22Rv1 (cell line): ENCODE measurements at regions not wholly inside any gene's neighbourhood (a gene's known extent, or its start where the extent isn't known, plus 50 kb on each side); places are given as distances from the start of the nearest gene placed in this dataset.

Experiments
- ZFX ChIP-seq: fragments of 450-650 bp; IDR thresholded peaks from 2 replicates; pipeline ENCODE4 v1.6.1; 2017; ENCODE audit warnings: antibody characterized with exemption, borderline replicate concordance
- TF ChIP-seq, protein P1 (sequence below): fragments of 450-650 bp; IDR thresholded peaks from 2 replicates; pipeline ENCODE4 v1.5.1; 2017; ENCODE audit warnings: mild to moderate bottlenecking

DNA sequence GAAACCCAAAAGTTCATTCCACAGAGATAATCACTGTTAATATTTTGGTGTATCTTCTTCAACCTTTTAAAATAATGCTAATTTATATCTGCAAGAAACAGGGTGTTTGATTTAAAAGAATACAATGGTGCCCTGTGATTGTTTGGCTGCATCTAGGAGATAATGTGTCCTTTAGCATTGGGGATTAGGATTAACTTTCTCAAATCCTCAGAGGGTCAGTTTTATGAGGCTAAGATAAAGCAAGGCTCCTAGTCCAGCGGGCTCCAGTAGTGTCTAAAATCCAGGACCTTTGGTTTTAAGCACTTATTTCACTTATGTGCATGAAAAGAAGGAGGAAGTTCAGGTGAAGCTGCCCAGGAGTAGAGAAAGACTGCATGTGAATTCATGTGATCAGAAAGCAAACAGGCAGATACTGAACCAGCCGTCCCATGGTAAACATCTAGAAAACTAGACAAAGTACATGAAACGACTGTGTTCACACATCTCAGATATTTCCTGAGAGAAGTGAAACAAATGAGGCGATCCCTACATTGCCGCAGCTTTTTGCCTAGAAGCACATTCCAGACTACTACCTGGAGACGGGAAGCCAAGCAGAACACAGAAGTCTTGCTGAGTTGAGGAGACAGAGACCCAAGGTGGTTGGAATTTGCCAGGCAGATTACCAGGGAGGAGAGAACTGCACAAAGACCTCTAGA lies 129.1 kb upstream of the MAX start:
- TF ChIP-seq, protein P1, sequence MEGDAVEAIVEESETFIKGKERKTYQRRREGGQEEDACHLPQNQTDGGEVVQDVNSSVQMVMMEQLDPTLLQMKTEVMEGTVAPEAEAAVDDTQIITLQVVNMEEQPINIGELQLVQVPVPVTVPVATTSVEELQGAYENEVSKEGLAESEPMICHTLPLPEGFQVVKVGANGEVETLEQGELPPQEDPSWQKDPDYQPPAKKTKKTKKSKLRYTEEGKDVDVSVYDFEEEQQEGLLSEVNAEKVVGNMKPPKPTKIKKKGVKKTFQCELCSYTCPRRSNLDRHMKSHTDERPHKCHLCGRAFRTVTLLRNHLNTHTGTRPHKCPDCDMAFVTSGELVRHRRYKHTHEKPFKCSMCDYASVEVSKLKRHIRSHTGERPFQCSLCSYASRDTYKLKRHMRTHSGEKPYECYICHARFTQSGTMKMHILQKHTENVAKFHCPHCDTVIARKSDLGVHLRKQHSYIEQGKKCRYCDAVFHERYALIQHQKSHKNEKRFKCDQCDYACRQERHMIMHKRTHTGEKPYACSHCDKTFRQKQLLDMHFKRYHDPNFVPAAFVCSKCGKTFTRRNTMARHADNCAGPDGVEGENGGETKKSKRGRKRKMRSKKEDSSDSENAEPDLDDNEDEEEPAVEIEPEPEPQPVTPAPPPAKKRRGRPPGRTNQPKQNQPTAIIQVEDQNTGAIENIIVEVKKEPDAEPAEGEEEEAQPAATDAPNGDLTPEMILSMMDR: no peak
- TF ChIP-seq ZFX: no peak
